Activated naive CD8-positive, alpha-beta T cell treated with anti-CD3 and anti-CD28 coated beads, Interleukin-2, amount 10 ng/mL, durations not matched to agents 7 days and 5 days (primary cell): ENCODE measurements at regions not wholly inside any gene's neighbourhood (a gene's known extent, or its start where the extent isn't known, plus 50 kb on each side); places are given as distances from the start of the nearest gene placed in this dataset.
"Not testable (repeated sequence)": the region's sequence is repeated elsewhere in the genome, so short reads cannot be mapped to it uniquely, and the experiment has no call there.

Experiments
- ATAC-seq: fragments of 150-1000 bp; cut with Tn5 transposase; one replicate; pipeline ENCODE4 v1.10.0; 2021; ENCODE audit warnings: low read depth, moderate library complexity
- POLR2A ChIA-PET: fragments of 350-600 bp; sonication (Branson Sonifier 250); formaldehyde crosslinking; loops from one replicate; lab custom pipeline; 2021; ENCODE audit warnings: antibody characterized with exemption; lab: Charles Lee
- DNase-seq: peaks from one replicate; pipeline ENCODE4 v3.0.0; 2021
- H3K27ac Mint-ChIP-seq: one replicate; pipeline ENCODE4 v1.8.0; 2022; ENCODE audit warnings: mild to moderate bottlenecking, mixed read lengths
- H3K27me3 Mint-ChIP-seq: one replicate; pipeline ENCODE4 v1.8.0; 2022; ENCODE audit warnings: mild to moderate bottlenecking, moderate library complexity, mixed read lengths
- H3K36me3 Mint-ChIP-seq: one replicate; pipeline ENCODE4 v1.8.0; 2021; ENCODE audit warnings: mild to moderate bottlenecking, mixed read lengths
- H3K4me1 Mint-ChIP-seq: one replicate; pipeline ENCODE4 v1.8.0; 2021; ENCODE audit warnings: mixed read lengths
- H3K4me3 Mint-ChIP-seq: one replicate; pipeline ENCODE4 v1.8.0; 2022; ENCODE audit warnings: mild to moderate bottlenecking, moderate library complexity, mixed read lengths
- H3K9me3 Mint-ChIP-seq: one replicate; pipeline ENCODE4 v1.8.0; 2021; ENCODE audit warnings: mixed read lengths

- H3K9me3 Mint-ChIP-seq: peaks cover 1% of the 10 kb centered on the region
- H3K4me1 Mint-ChIP-seq: no peaks in the 10 kb centered on the region
- POLR2A ChIA-PET: no interaction called here
- no peak overlapping the region for H3K27ac Mint-ChIP-seq
- H3K27me3 Mint-ChIP-seq: no peaks in the 10 kb centered on the region
- DNase-seq: no peak
- H3K36me3 Mint-ChIP-seq: no peaks in the 10 kb centered on the region
- ATAC-seq: no peak
- H3K4me3 Mint-ChIP-seq: no peak overlapping the region
Measured at GRCh38 chr14:88960496-88960895, 136.0 kb downstream of the TTC8 start.

GRCh38 chr14:88961214-88961613 lies 136.8 kb downstream of the TTC8 start:
- no peaks in the 10 kb centered on the region for H3K4me1 Mint-ChIP-seq
- H3K4me3 Mint-ChIP-seq: no peak overlapping the region

GRCh38 chr14:88962356-88962755 lies 137.9 kb downstream of the TTC8 start:
- Mint-ChIP-seq H3K4me1 (no peaks in the 10 kb centered on the region), H3K4me3 (no peak overlapping the region), H3K27me3 (no peaks in the 10 kb centered on the region), H3K9me3 (peaks cover 1% of the 10 kb centered on the region), H3K27ac (no peak overlapping the region), H3K36me3 (no peaks in the 10 kb centered on the region)
- ATAC-seq: no peak
- no peak for DNase-seq
- POLR2A ChIA-PET: no interaction called here

More at GRCh38 chr14:88961214-88961613, 136.8 kb downstream of the TTC8 start:
- H3K27ac Mint-ChIP-seq: no peak overlapping the region
- POLR2A ChIA-PET: no interaction called here
- H3K27me3 Mint-ChIP-seq: no peaks in the 10 kb centered on the region
- H3K36me3 Mint-ChIP-seq: no peaks in the 10 kb centered on the region
- no peak for DNase-seq
- H3K9me3 Mint-ChIP-seq: peaks cover 1% of the 10 kb centered on the region
- ATAC-seq: no peak

- no peak for ATAC-seq
- POLR2A ChIA-PET: no interaction called here
- Mint-ChIP-seq H3K4me1 (no peaks in the 10 kb centered on the region), H3K4me3 (no peak overlapping the region), H3K36me3 (no peaks in the 10 kb centered on the region), H3K9me3 (no peaks in the 10 kb centered on the region), H3K27me3 (no peaks in the 10 kb centered on the region), H3K27ac (no peak overlapping the region)
- no peak for DNase-seq
Measured at GRCh38 chr14:88967299-88967698, 142.8 kb downstream of the TTC8 start.

GRCh38 chr14:88975043-88975830 lies 150.8 kb downstream of the TTC8 start:
- ATAC-seq: no peak
- no peak overlapping the region for H3K4me3 Mint-ChIP-seq
- DNase-seq: no peak
- H3K36me3 Mint-ChIP-seq: no peaks in the 10 kb centered on the region
- H3K4me1 Mint-ChIP-seq: peaks cover 1% of the 10 kb centered on the region
- H3K27me3 Mint-ChIP-seq: peaks cover 19% of the 10 kb centered on the region
- POLR2A ChIA-PET: interaction anchor here (0.5 kb wide), 1 partner anchor 566 kb away, joined by 3 read pairs; no protein-coding TSS in a partner anchor
- no peak overlapping the region for H3K27ac Mint-ChIP-seq
- peaks cover 5% of the 10 kb centered on the region for H3K9me3 Mint-ChIP-seq

GRCh38 chr14:88975926-88976325 lies 151.5 kb downstream of the TTC8 start:
- Mint-ChIP-seq H3K9me3 (peaks cover 5% of the 10 kb centered on the region), H3K36me3 (no peaks in the 10 kb centered on the region), H3K27me3 (peaks cover 19% of the 10 kb centered on the region), H3K4me1 (peaks cover 1% of the 10 kb centered on the region), H3K27ac (no peak overlapping the region), H3K4me3 (no peak overlapping the region)
- no peak for DNase-seq
- ATAC-seq: no peak
- POLR2A ChIA-PET: interaction anchor here (0.5 kb wide), 1 partner anchor 565 kb away, joined by 3 read pairs; no protein-coding TSS in a partner anchor

- DNase-seq, POLR2A ChIA-PET, ATAC-seq, H3K9me3 Mint-ChIP-seq, H3K27ac Mint-ChIP-seq, H3K4me1 Mint-ChIP-seq, H3K36me3 Mint-ChIP-seq, H3K4me3 Mint-ChIP-seq: not testable (repeated sequence)
- H3K27me3 Mint-ChIP-seq: peaks cover 19% of the 10 kb centered on the region
Measured at GRCh38 chr14:88980907-88981306, 156.5 kb downstream of the TTC8 start.

- no peak overlapping the region for H3K27ac Mint-ChIP-seq
- H3K27me3 Mint-ChIP-seq: peaks cover 19% of the 10 kb centered on the region
- ATAC-seq: no peak
- H3K4me3 Mint-ChIP-seq: no peak overlapping the region
- POLR2A ChIA-PET: no interaction called here
- peaks cover 4% of the 10 kb centered on the region for H3K9me3 Mint-ChIP-seq
- no peaks in the 10 kb centered on the region for H3K36me3 Mint-ChIP-seq
- H3K4me1 Mint-ChIP-seq: peaks cover 1% of the 10 kb centered on the region
- DNase-seq: no peak
Measured at GRCh38 chr14:88981948-88982347, 157.5 kb downstream of the TTC8 start.

- H3K4me1 Mint-ChIP-seq: no peaks in the 10 kb centered on the region
- H3K4me3 Mint-ChIP-seq: no peak overlapping the region
- H3K9me3 Mint-ChIP-seq: no peaks in the 10 kb centered on the region
- POLR2A ChIA-PET: no interaction called here
- H3K36me3 Mint-ChIP-seq: no peaks in the 10 kb centered on the region
- no peak for DNase-seq
- H3K27me3 Mint-ChIP-seq: peaks cover 10% of the 10 kb centered on the region
- ATAC-seq: no peak
- no peak overlapping the region for H3K27ac Mint-ChIP-seq
Measured at GRCh38 chr14:88983755-88984154, 159.3 kb downstream of the TTC8 start.

GRCh38 chr14:88985654-88986053 lies 161.2 kb downstream of the TTC8 start:
- H3K9me3 Mint-ChIP-seq: no peaks in the 10 kb centered on the region
- no peak for ATAC-seq
- POLR2A ChIA-PET: no interaction called here
- no peaks in the 10 kb centered on the region for H3K36me3 Mint-ChIP-seq
- DNase-seq: no peak
- no peaks in the 10 kb centered on the region for H3K4me1 Mint-ChIP-seq
- H3K27ac Mint-ChIP-seq: no peak overlapping the region
- H3K4me3 Mint-ChIP-seq: no peak overlapping the region
- H3K27me3 Mint-ChIP-seq: no peaks in the 10 kb centered on the region

- Mint-ChIP-seq H3K9me3 (no peaks in the 10 kb centered on the region), H3K27ac (no peak overlapping the region), H3K4me3 (no peak overlapping the region), H3K4me1 (no peaks in the 10 kb centered on the region), H3K36me3 (no peaks in the 10 kb centered on the region), H3K27me3 (peaks cover under 1% of the 10 kb centered on the region)
- POLR2A ChIA-PET: no interaction called here
- DNase-seq: no peak
- no peak for ATAC-seq
Measured at GRCh38 chr14:88986146-88986841, 161.8 kb downstream of the TTC8 start.

- H3K27me3 Mint-ChIP-seq, ATAC-seq, H3K4me3 Mint-ChIP-seq: not testable (repeated sequence)
Measured at GRCh38 chr14:88986908-88987307, 162.5 kb downstream of the TTC8 start.

GRCh38 chr14:88987516-88987915 lies 163.1 kb downstream of the TTC8 start:
- no peaks in the 10 kb centered on the region for H3K9me3 Mint-ChIP-seq
- ATAC-seq: no peak
- H3K36me3 Mint-ChIP-seq: no peaks in the 10 kb centered on the region
- DNase-seq: no peak
- no peak overlapping the region for H3K27ac Mint-ChIP-seq
- POLR2A ChIA-PET: no interaction called here
- H3K27me3 Mint-ChIP-seq: peaks cover 2% of the 10 kb centered on the region
- no peaks in the 10 kb centered on the region for H3K4me1 Mint-ChIP-seq
- H3K4me3 Mint-ChIP-seq: no peak overlapping the region

More at GRCh38 chr14:88986908-88987307, 162.5 kb downstream of the TTC8 start:
- H3K36me3 Mint-ChIP-seq, H3K9me3 Mint-ChIP-seq, POLR2A ChIA-PET, H3K4me1 Mint-ChIP-seq, H3K27ac Mint-ChIP-seq, DNase-seq: not testable (repeated sequence)

GRCh38 chr14:88989911-88990310 lies 165.5 kb downstream of the TTC8 start:
- H3K4me3 Mint-ChIP-seq: no peak overlapping the region
- H3K36me3 Mint-ChIP-seq: no peaks in the 10 kb centered on the region
- ATAC-seq: no peak
- H3K27ac Mint-ChIP-seq: no peak overlapping the region
- H3K4me1 Mint-ChIP-seq: no peaks in the 10 kb centered on the region
- H3K9me3 Mint-ChIP-seq: no peaks in the 10 kb centered on the region
- DNase-seq: no peak
- H3K27me3 Mint-ChIP-seq: peaks cover 4% of the 10 kb centered on the region
- POLR2A ChIA-PET: no interaction called here
